ENCODE measurements at regions not wholly inside any gene's neighbourhood (a gene's known extent, or its start where the extent isn't known, plus 50 kb on each side); places are given as distances from the start of the nearest gene placed in this dataset.

GRCh38 chr6:131400779-131401496 lies 172.1 kb upstream of the ARG1 start:
- Histone ChIP-seq H3K36me3 (ENCODE audit: control insufficient read depth, insufficient read depth, low read length) (no peaks in the 10 kb centered on the region), H3K4me3 (ENCODE audit: low read depth, low read length) (no peak overlapping the region), H3K27ac (ENCODE audit: low read depth, low read length) (peak overlapping the region; percentile 23; the same call in 1 of the 2 replicates), H3K4me1 (ENCODE audit: control insufficient read depth, insufficient read depth, low read length) (peaks cover 8% of the 10 kb centered on the region; the same call in 1 of the 2 replicates), H3K9ac (ENCODE audit: low read length) (no peak overlapping the region), H3K9me3 (ENCODE audit: control insufficient read depth, insufficient read depth, low read depth, low read length) (peaks cover 15% of the 10 kb centered on the region), H3K27me3 (ENCODE audit: control insufficient read depth, insufficient read depth, low read length) (no peaks in the 10 kb centered on the region)

- Histone ChIP-seq H3K36me3 (ENCODE audit: control insufficient read depth, insufficient read depth, low read length) (no peaks in the 10 kb centered on the region), H3K27ac (ENCODE audit: low read depth, low read length) (no peak overlapping the region), H3K9me3 (ENCODE audit: control insufficient read depth, insufficient read depth, low read depth, low read length) (peaks cover 11% of the 10 kb centered on the region), H3K4me1 (ENCODE audit: control insufficient read depth, insufficient read depth, low read length) (no peaks in the 10 kb centered on the region), H3K4me3 (ENCODE audit: low read depth, low read length) (no peak overlapping the region), H3K27me3 (ENCODE audit: control insufficient read depth, insufficient read depth, low read length) (no peaks in the 10 kb centered on the region), H3K9ac (ENCODE audit: low read length) (no peak overlapping the region)
Measured at GRCh38 chr6:131408811-131409210, 164.2 kb upstream of the ARG1 start.

- Histone ChIP-seq H3K4me3 (ENCODE audit: low read depth, low read length) (no peak overlapping the region), H3K36me3 (ENCODE audit: control insufficient read depth, insufficient read depth, low read length) (no peaks in the 10 kb centered on the region)
Measured at GRCh38 chr6:131410785-131411184, 162.2 kb upstream of the ARG1 start.

GRCh38 chr6:131412960-131413830 lies 159.8 kb upstream of the ARG1 start:
- no peak overlapping the region for H3K9ac ChIP-seq (ENCODE audit: low read length)
- no peaks in the 10 kb centered on the region for H3K27me3 ChIP-seq (ENCODE audit: control insufficient read depth, insufficient read depth, low read length)
- peaks cover 11% of the 10 kb centered on the region for H3K9me3 ChIP-seq (ENCODE audit: control insufficient read depth, insufficient read depth, low read depth, low read length)
- no peak overlapping the region for H3K4me3 ChIP-seq (ENCODE audit: low read depth, low read length)
- no peaks in the 10 kb centered on the region for H3K36me3 ChIP-seq (ENCODE audit: control insufficient read depth, insufficient read depth, low read length)
- H3K4me1 ChIP-seq (ENCODE audit: control insufficient read depth, insufficient read depth, low read length): no peaks in the 10 kb centered on the region
- no peak overlapping the region for H3K27ac ChIP-seq (ENCODE audit: low read depth, low read length)

More at GRCh38 chr6:131410785-131411184, 162.2 kb upstream of the ARG1 start:
- H3K9ac ChIP-seq (ENCODE audit: low read length): no peak overlapping the region
- peaks cover 11% of the 10 kb centered on the region for H3K9me3 ChIP-seq (ENCODE audit: control insufficient read depth, insufficient read depth, low read depth, low read length)
- H3K27ac ChIP-seq (ENCODE audit: low read depth, low read length): no peak overlapping the region
- H3K27me3 ChIP-seq (ENCODE audit: control insufficient read depth, insufficient read depth, low read length): no peaks in the 10 kb centered on the region
- H3K4me1 ChIP-seq (ENCODE audit: control insufficient read depth, insufficient read depth, low read length): no peaks in the 10 kb centered on the region

GRCh38 chr6:131413831-131414191 lies 159.2 kb upstream of the ARG1 start:
- H3K36me3 ChIP-seq (ENCODE audit: control insufficient read depth, insufficient read depth, low read length): no peaks in the 10 kb centered on the region
- no peaks in the 10 kb centered on the region for H3K27me3 ChIP-seq (ENCODE audit: control insufficient read depth, insufficient read depth, low read length)
- no peak overlapping the region for H3K9ac ChIP-seq (ENCODE audit: low read length)
- H3K4me1 ChIP-seq (ENCODE audit: control insufficient read depth, insufficient read depth, low read length): no peaks in the 10 kb centered on the region
- H3K4me3 ChIP-seq (ENCODE audit: low read depth, low read length): no peak overlapping the region
- H3K9me3 ChIP-seq (ENCODE audit: control insufficient read depth, insufficient read depth, low read depth, low read length): peaks cover 11% of the 10 kb centered on the region
- no peak overlapping the region for H3K27ac ChIP-seq (ENCODE audit: low read depth, low read length)

GRCh38 chr6:131414956-131415355 lies 158.1 kb upstream of the ARG1 start:
- Histone ChIP-seq H3K36me3 (ENCODE audit: control insufficient read depth, insufficient read depth, low read length) (no peaks in the 10 kb centered on the region), H3K9ac (ENCODE audit: low read length) (no peak overlapping the region), H3K9me3 (ENCODE audit: control insufficient read depth, insufficient read depth, low read depth, low read length) (peaks cover 11% of the 10 kb centered on the region), H3K27ac (ENCODE audit: low read depth, low read length) (no peak overlapping the region), H3K4me3 (ENCODE audit: low read depth, low read length) (no peak overlapping the region), H3K27me3 (ENCODE audit: control insufficient read depth, insufficient read depth, low read length) (no peaks in the 10 kb centered on the region), H3K4me1 (ENCODE audit: control insufficient read depth, insufficient read depth, low read length) (no peaks in the 10 kb centered on the region)

GRCh38 chr6:131418441-131418840 lies 154.6 kb upstream of the ARG1 start:
- Histone ChIP-seq H3K4me1 (ENCODE audit: control insufficient read depth, insufficient read depth, low read length) (no peaks in the 10 kb centered on the region), H3K4me3 (ENCODE audit: low read depth, low read length) (no peak overlapping the region), H3K36me3 (ENCODE audit: control insufficient read depth, insufficient read depth, low read length) (no peaks in the 10 kb centered on the region), H3K27me3 (ENCODE audit: control insufficient read depth, insufficient read depth, low read length) (no peaks in the 10 kb centered on the region), H3K9me3 (ENCODE audit: control insufficient read depth, insufficient read depth, low read depth, low read length) (no peaks in the 10 kb centered on the region), H3K27ac (ENCODE audit: low read depth, low read length) (no peak overlapping the region), H3K9ac (ENCODE audit: low read length) (no peak overlapping the region)

GRCh38 chr6:131419702-131420101 lies 153.3 kb upstream of the ARG1 start:
- Histone ChIP-seq H3K27ac (ENCODE audit: low read depth, low read length) (no peak overlapping the region), H3K36me3 (ENCODE audit: control insufficient read depth, insufficient read depth, low read length) (no peaks in the 10 kb centered on the region), H3K9me3 (ENCODE audit: control insufficient read depth, insufficient read depth, low read depth, low read length) (no peaks in the 10 kb centered on the region), H3K27me3 (ENCODE audit: control insufficient read depth, insufficient read depth, low read length) (no peaks in the 10 kb centered on the region), H3K4me1 (ENCODE audit: control insufficient read depth, insufficient read depth, low read length) (peaks cover 7% of the 10 kb centered on the region; the same call in 1 of the 2 replicates), H3K9ac (ENCODE audit: low read length) (no peak overlapping the region), H3K4me3 (ENCODE audit: low read depth, low read length) (no peak overlapping the region)

- peaks cover 8% of the 10 kb centered on the region; the same call in 1 of the 2 replicates for H3K4me1 ChIP-seq (ENCODE audit: control insufficient read depth, insufficient read depth, low read length)
- no peaks in the 10 kb centered on the region for H3K36me3 ChIP-seq (ENCODE audit: control insufficient read depth, insufficient read depth, low read length)
- no peak overlapping the region for H3K27ac ChIP-seq (ENCODE audit: low read depth, low read length)
- no peak overlapping the region for H3K4me3 ChIP-seq (ENCODE audit: low read depth, low read length)
- H3K9ac ChIP-seq (ENCODE audit: low read length): no peak overlapping the region
- no peaks in the 10 kb centered on the region for H3K27me3 ChIP-seq (ENCODE audit: control insufficient read depth, insufficient read depth, low read length)
- peaks cover 9% of the 10 kb centered on the region for H3K9me3 ChIP-seq (ENCODE audit: control insufficient read depth, insufficient read depth, low read depth, low read length)
Measured at GRCh38 chr6:131424016-131424415, 149.0 kb upstream of the ARG1 start.

- peaks cover 10% of the 10 kb centered on the region for H3K9me3 ChIP-seq (ENCODE audit: control insufficient read depth, insufficient read depth, low read depth, low read length)
- no peak overlapping the region for H3K27ac ChIP-seq (ENCODE audit: low read depth, low read length)
- H3K4me3 ChIP-seq (ENCODE audit: low read depth, low read length): no peak overlapping the region
- H3K27me3 ChIP-seq (ENCODE audit: control insufficient read depth, insufficient read depth, low read length): no peaks in the 10 kb centered on the region
- H3K36me3 ChIP-seq (ENCODE audit: control insufficient read depth, insufficient read depth, low read length): no peaks in the 10 kb centered on the region
- H3K9ac ChIP-seq (ENCODE audit: low read length): no peak overlapping the region
- peaks cover 8% of the 10 kb centered on the region; the same call in 1 of the 2 replicates for H3K4me1 ChIP-seq (ENCODE audit: control insufficient read depth, insufficient read depth, low read length)
Measured at GRCh38 chr6:131424475-131424874, 148.6 kb upstream of the ARG1 start.

- Histone ChIP-seq H3K4me1 (ENCODE audit: control insufficient read depth, insufficient read depth, low read length) (peaks cover 8% of the 10 kb centered on the region), H3K27me3 (ENCODE audit: control insufficient read depth, insufficient read depth, low read length) (no peaks in the 10 kb centered on the region), H3K9ac (ENCODE audit: low read length) (no peak overlapping the region), H3K9me3 (ENCODE audit: control insufficient read depth, insufficient read depth, low read depth, low read length) (peaks cover 10% of the 10 kb centered on the region), H3K27ac (ENCODE audit: low read depth, low read length) (no peak overlapping the region), H3K36me3 (ENCODE audit: control insufficient read depth, insufficient read depth, low read length) (no peaks in the 10 kb centered on the region), H3K4me3 (ENCODE audit: low read depth, low read length) (no peak overlapping the region)
Measured at GRCh38 chr6:131427434-131428058, 145.5 kb upstream of the ARG1 start.
